Endothelial cell of umbilical vein (primary cell): ENCODE measurements at regions not wholly inside any gene's neighbourhood (a gene's known extent, or its start where the extent isn't known, plus 50 kb on each side); places are given as distances from the start of the nearest gene placed in this dataset.

Source experiments
- BruUV-seq: library from RNA; stranded (reverse); fragments of 400-500 nt; replicated peaks from 2 replicates; lab custom pipeline; 2021; lab: Mats Ljungman, UMichigan
- CTCF ChIA-PET: fragments of 300-600, 350-600 bp; sonication (Branson Sonifier 250); formaldehyde crosslinking; loops from one replicate; lab custom pipeline; 2021; ENCODE audit warnings: antibody characterized with exemption, inconsistent platforms; lab: Charles Lee
- POLR2A ChIA-PET: fragments of 300-600, 350-600 bp; sonication (Branson Sonifier 250); formaldehyde crosslinking; loops from one replicate; lab custom pipeline; 2021; ENCODE audit warnings: antibody characterized with exemption, inconsistent platforms; lab: Charles Lee
- DNase-seq: peaks from one replicate; pipeline ENCODE4 v3.0.0-alpha.2; 2011; ENCODE audit warnings: low read depth, low spot score
- FAIRE-seq: peaks from 2 replicates; lab custom pipeline; 2011; peaks lifted over from hg19 to GRCh38; lab: Jason Lieb, UNC
- H2AFZ ChIP-seq: 2 replicates; pipeline ENCODE4 v1.6.0; 2012; ENCODE audit warnings: low read depth, low read length, control low read depth, inconsistent platforms
- H3K27ac ChIP-seq: 2 replicates; pipeline ENCODE4 v1.5.1; 2011; ENCODE audit warnings: low read depth, mild to moderate bottlenecking, control low read depth, low read length, moderate library complexity; ENCODE audit not compliant: insufficient read depth
- H3K27me3 ChIP-seq, 2 experiments: 2 replicates each; pipeline versions ENCODE4 v1.6.0 to v1.6.1; 2011; ENCODE audit warnings: low read length in 2 of 2, mixed read lengths in 1 of 2; ENCODE audit not compliant: control insufficient read depth in 2 of 2, insufficient read depth in 2 of 2
- H3K36me3 ChIP-seq, 2 experiments: 2 replicates in 1 of 2; 3 replicates in 1 of 2; pipeline ENCODE4 v1.5.1; 2011; ENCODE audit warnings: low read length in 2 of 2, mild to moderate bottlenecking in 1 of 2, moderate library complexity in 1 of 2; ENCODE audit not compliant: control insufficient read depth in 2 of 2, insufficient read depth in 2 of 2; ENCODE audit errors: extremely low read depth in 1 of 2
- H3K4me1 ChIP-seq: 3 replicates; pipeline ENCODE4 v1.5.1; 2011; ENCODE audit warnings: mild to moderate bottlenecking, low read length; ENCODE audit not compliant: control insufficient read depth, insufficient read depth; ENCODE audit errors: extremely low read depth
- H3K4me2 ChIP-seq: 2 replicates; pipeline ENCODE4 v1.6.1; 2011; ENCODE audit warnings: low read length, control low read depth, mixed read lengths; ENCODE audit not compliant: insufficient read depth
- H3K4me3 ChIP-seq, 3 experiments: fragments of 200-600 bp in 1 of 3; sonication (generic), shearing (Covaris generic) in 1 of 3; replicated peaks in 1 of 3; 2 replicates each; pipeline ENCODE4 v1.5.1; 2011 to 2016; ENCODE audit warnings: control low read depth in 3 of 3, low read length in 3 of 3, mild to moderate bottlenecking in 2 of 3, inconsistent platforms in 1 of 3, low read depth in 1 of 3, moderate library complexity in 1 of 3; ENCODE audit not compliant: insufficient read depth in 1 of 3
- H3K79me2 ChIP-seq: 2 replicates; pipeline ENCODE4 v1.6.0; 2012; ENCODE audit warnings: low read length, inconsistent platforms; ENCODE audit not compliant: control insufficient read depth, insufficient read depth
- H3K9ac ChIP-seq: replicated peaks from 2 replicates; pipeline ENCODE3; 2011; ENCODE audit warnings: low read length, control low read depth; ENCODE audit not compliant: insufficient read depth; ENCODE audit errors: extremely low read depth
- H3K9me1 ChIP-seq: replicated peaks from 3 replicates; pipeline ENCODE4 v1.6.0; 2011; ENCODE audit warnings: mild to moderate bottlenecking, low read length; ENCODE audit not compliant: control insufficient read depth, insufficient read depth; ENCODE audit errors: extremely low read depth
- H3K9me3 ChIP-seq: replicated peaks from 2 replicates; pipeline ENCODE4 v1.5.1; 2012; ENCODE audit warnings: low read length, inconsistent platforms; ENCODE audit not compliant: control insufficient read depth, insufficient read depth
- H4K20me1 ChIP-seq: replicated peaks from 2 replicates; pipeline ENCODE3; 2011; ENCODE audit warnings: mild to moderate bottlenecking, low read length; ENCODE audit not compliant: control insufficient read depth, insufficient read depth; ENCODE audit errors: extremely low read depth
- EZH2 ChIP-seq: IDR thresholded peaks from 2 replicates; pipeline ENCODE4 v1.6.1; 2012; ENCODE audit warnings: borderline replicate concordance, low read depth, mild to moderate bottlenecking, moderate library complexity, low read length, inconsistent platforms; ENCODE audit not compliant: severe bottlenecking
- GATA2 ChIP-seq: IDR thresholded peaks from 2 replicates; pipeline ENCODE4 v1.7.0; 2011; ENCODE audit warnings: low read depth, mild to moderate bottlenecking, moderate library complexity, mixed read lengths, low read length; ENCODE audit not compliant: insufficient read length, insufficient read depth
- JUN ChIP-seq: IDR thresholded peaks from 2 replicates; pipeline ENCODE4 v1.6.1; 2011; ENCODE audit warnings: borderline replicate concordance, low read depth; ENCODE audit not compliant: insufficient read length, insufficient read depth
- MYC ChIP-seq: IDR thresholded peaks from one replicate; pipeline ENCODE4 v1.6.1; 2011; ENCODE audit warnings: mild to moderate bottlenecking, low read depth, low read length
- POLR2A ChIP-seq: IDR thresholded peaks from 2 replicates; pipeline ENCODE4 v1.6.1; 2012; ENCODE audit warnings: low read depth, mild to moderate bottlenecking, control low read depth, low read length
- POLR2AphosphoS5 ChIP-seq: IDR thresholded peaks from 2 replicates; pipeline ENCODE4 v1.6.1; 2012; ENCODE audit warnings: low read depth, mild to moderate bottlenecking, control low read depth, low read length, moderate library complexity; ENCODE audit not compliant: insufficient read depth
- dilution Hi-C: fragments of 300-500 bp; cut with MboI; formaldehyde crosslinking; loops from one replicate; pipeline ENCODE4 v1.15.0; 2019; ENCODE audit warnings: low sequenced_read_pairs; ENCODE audit not compliant: extremely low pct_ligation_motif_present
- intact Hi-C: fragments of 100-400 bp; cut with micrococcal nuclease; formaldehyde crosslinking; loops from one replicate; pipeline ENCODE4 v1.10.0; 2022
- TF ChIP-seq, protein P1 (sequence below): IDR thresholded peaks from 2 replicates; pipeline ENCODE4 v1.6.1; 2011; ENCODE audit not compliant: insufficient read depth, insufficient read length
- TF ChIP-seq, protein P2 (sequence below), 2 donors: IDR thresholded peaks; 1 replicate in 1 of 2; 2 replicates in 1 of 2; pipeline ENCODE4 v1.5.1; 2011; ENCODE audit warnings: low read length in 2 of 2, mild to moderate bottlenecking in 2 of 2, moderate library complexity in 2 of 2, control low read depth in 1 of 2, inconsistent platforms in 1 of 2, low read depth in 1 of 2; ENCODE audit not compliant: insufficient read depth in 1 of 2; ENCODE audit errors: extremely low read depth in 1 of 2

DNA sequence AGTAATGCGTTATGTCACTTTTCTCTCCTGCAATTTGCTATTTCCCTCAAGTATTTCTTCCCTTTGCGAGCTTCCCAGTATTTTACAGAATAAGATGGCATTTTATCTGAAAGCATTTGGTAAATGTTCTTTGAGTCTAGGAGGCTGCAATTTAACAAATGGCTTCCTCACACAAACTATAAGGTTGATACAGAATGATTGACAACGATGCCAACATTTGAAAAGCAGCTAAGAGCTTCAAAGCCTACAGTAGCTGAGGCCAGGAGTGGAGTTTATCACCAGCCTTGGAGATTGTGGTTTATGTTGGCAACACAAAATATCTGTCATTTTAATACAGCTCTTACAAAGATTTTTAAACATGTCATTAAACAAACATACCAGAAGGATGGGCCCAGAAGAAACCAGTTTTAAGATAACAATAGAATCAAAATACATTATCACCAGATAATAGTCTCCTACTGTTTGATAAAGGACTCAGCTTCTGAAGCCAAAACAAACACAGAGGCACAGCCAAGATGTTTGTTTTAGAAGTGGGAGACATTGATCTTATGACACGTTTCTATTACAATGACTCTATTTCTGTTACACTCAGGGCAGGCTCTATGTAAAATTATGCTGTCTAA, 711.4 kb upstream of the ACVR2A start:
- Histone ChIP-seq H3K79me2 (no peaks in the 10 kb centered on the region), H4K20me1 (no peaks in the 10 kb centered on the region), H3K4me3 (no peak overlapping the region), H3K9me1 (no peaks in the 10 kb centered on the region), H2AFZ (no peak overlapping the region), H3K27me3 (no peaks in the 10 kb centered on the region), H3K4me1 (no peaks in the 10 kb centered on the region), H3K36me3 (no peaks in the 10 kb centered on the region), H3K9me3 (no peaks in the 10 kb centered on the region), H3K4me2 (no peak overlapping the region), H3K9ac (no peak overlapping the region), H3K27ac (no peak overlapping the region)
- intact Hi-C loops (no loop called here), dilution Hi-C loops (no loop called here)
- no peak for FAIRE-seq
- ChIA-PET POLR2A (no interaction called here), CTCF (no interaction called here)
- no peak for DNase-seq
- BruUV-seq: no TSS peak
- no peak for TF ChIP-seq EZH2
- TF ChIP-seq, protein P1, sequence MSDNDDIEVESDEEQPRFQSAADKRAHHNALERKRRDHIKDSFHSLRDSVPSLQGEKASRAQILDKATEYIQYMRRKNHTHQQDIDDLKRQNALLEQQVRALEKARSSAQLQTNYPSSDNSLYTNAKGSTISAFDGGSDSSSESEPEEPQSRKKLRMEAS: no peak
- TF ChIP-seq JUN: no peak
- no peak for TF ChIP-seq POLR2AphosphoS5
- no peak for TF ChIP-seq POLR2A
- TF ChIP-seq MYC: no peak

DNA sequence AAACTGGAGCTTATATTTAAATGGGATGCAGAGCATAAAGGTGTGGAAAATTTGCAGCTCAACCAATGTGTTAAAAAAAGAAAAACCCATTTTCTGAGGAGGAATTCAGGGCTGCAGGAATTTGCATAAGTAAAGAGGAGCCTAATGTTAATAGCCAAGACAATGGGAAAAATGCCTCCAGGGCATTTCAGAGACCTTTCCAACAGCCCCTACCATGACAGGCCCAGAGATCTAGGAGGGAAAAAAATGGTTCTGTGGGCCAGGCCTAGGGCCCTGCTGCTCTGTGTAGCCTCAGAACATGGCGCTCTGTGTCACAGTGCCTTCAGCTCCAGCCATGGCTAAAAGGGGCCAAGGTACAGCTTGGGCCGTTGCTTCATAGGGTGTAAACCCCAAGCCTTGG, 719.7 kb upstream of the ACVR2A start:
- no TSS peak for BruUV-seq

More for the DNA sequence above, 719.7 kb upstream of the ACVR2A start:
- H4K20me1 ChIP-seq: no peaks in the 10 kb centered on the region
- no peaks in the 10 kb centered on the region for H3K79me2 ChIP-seq
- H3K9ac ChIP-seq: no peak overlapping the region
- no peak for FAIRE-seq
- H3K9me1 ChIP-seq: no peaks in the 10 kb centered on the region
- CTCF ChIA-PET: no interaction called here
- intact Hi-C loops (no loop called here), dilution Hi-C loops (no loop called here)
- H3K27ac ChIP-seq: no peak overlapping the region
- no peak overlapping the region for H3K4me3 ChIP-seq
- POLR2A ChIA-PET: no interaction called here
- no peaks in the 10 kb centered on the region for H3K4me1 ChIP-seq
- no peaks in the 10 kb centered on the region for H3K9me3 ChIP-seq
- H3K4me2 ChIP-seq: no peak overlapping the region
- no peaks in the 10 kb centered on the region for H3K27me3 ChIP-seq
- no peak overlapping the region for H2AFZ ChIP-seq
- no peak for DNase-seq
- no peaks in the 10 kb centered on the region for H3K36me3 ChIP-seq
- TF ChIP-seq JUN (no peak), GATA2 (no peak), POLR2AphosphoS5 (no peak), EZH2 (no peak), POLR2A (no peak)
- TF ChIP-seq, protein P1: no peak
- TF ChIP-seq, protein P2, sequence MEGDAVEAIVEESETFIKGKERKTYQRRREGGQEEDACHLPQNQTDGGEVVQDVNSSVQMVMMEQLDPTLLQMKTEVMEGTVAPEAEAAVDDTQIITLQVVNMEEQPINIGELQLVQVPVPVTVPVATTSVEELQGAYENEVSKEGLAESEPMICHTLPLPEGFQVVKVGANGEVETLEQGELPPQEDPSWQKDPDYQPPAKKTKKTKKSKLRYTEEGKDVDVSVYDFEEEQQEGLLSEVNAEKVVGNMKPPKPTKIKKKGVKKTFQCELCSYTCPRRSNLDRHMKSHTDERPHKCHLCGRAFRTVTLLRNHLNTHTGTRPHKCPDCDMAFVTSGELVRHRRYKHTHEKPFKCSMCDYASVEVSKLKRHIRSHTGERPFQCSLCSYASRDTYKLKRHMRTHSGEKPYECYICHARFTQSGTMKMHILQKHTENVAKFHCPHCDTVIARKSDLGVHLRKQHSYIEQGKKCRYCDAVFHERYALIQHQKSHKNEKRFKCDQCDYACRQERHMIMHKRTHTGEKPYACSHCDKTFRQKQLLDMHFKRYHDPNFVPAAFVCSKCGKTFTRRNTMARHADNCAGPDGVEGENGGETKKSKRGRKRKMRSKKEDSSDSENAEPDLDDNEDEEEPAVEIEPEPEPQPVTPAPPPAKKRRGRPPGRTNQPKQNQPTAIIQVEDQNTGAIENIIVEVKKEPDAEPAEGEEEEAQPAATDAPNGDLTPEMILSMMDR (IDR thresholded peaks at IDR 0.05; ENCODE audit: extremely low read depth in 1 of 2, insufficient read depth in 1 of 2, low read depth in 1 of 2, low read length in 2 of 2): no peak
